ENCODE measurements at regions not wholly inside any gene's neighbourhood (a gene's known extent, or its start where the extent isn't known, plus 50 kb on each side); places are given as distances from the start of the nearest gene placed in this dataset.

DNA sequence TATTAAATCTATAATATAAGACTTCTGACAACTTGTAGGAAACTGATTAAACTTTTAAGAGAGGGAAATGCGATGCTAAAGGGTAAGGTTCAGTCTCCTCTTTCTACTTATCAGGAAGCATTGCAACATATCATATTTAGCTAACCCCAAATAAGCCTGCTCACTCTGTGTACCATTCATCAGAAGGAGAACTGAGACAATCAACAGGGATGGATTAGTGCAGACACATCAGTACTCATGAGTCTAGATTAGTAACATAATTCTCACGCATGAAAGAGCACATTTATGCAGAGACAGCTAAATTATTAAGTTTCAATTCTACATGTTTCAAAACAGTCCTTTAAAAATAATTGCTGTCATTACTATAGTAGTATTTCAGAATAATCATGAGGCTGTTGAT is 354.2 kb upstream of the ZWINT start:
- no peak for DNase-seq (ENCODE audit: low spot score in 2 of 2)

DNA sequence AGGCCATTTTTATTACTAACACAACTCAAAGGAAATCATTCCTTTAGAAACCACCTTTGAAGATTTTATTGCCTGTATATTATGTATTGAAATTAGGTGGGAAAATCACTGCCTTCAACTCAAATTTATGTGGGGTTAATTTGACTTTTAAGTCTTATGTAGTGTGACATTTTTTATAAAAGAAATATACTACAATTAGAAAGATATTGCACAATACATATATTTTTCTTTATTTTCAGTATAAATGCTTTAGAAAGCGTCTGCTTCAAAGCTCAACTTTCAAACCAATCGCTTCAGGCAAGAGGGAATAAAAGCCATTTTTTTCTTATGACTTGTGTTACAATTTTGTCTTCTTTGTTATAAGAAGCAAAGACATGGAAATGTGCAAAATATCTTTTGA is 337.4 kb upstream of the ZWINT start:
- TF ChIP-seq, protein P1, sequence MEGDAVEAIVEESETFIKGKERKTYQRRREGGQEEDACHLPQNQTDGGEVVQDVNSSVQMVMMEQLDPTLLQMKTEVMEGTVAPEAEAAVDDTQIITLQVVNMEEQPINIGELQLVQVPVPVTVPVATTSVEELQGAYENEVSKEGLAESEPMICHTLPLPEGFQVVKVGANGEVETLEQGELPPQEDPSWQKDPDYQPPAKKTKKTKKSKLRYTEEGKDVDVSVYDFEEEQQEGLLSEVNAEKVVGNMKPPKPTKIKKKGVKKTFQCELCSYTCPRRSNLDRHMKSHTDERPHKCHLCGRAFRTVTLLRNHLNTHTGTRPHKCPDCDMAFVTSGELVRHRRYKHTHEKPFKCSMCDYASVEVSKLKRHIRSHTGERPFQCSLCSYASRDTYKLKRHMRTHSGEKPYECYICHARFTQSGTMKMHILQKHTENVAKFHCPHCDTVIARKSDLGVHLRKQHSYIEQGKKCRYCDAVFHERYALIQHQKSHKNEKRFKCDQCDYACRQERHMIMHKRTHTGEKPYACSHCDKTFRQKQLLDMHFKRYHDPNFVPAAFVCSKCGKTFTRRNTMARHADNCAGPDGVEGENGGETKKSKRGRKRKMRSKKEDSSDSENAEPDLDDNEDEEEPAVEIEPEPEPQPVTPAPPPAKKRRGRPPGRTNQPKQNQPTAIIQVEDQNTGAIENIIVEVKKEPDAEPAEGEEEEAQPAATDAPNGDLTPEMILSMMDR (IDR thresholded peaks at IDR 0.05), result no peak
- Histone ChIP-seq H3K27me3 (no peaks in the 10 kb centered on the region), H3K27ac (no peak overlapping the region), H3K9me3 (no peaks in the 10 kb centered on the region), H3K4me3 (no peak overlapping the region), H3K4me1 (no peaks in the 10 kb centered on the region), H3K36me3 (no peaks in the 10 kb centered on the region)
- intact Hi-C loops (cut with DNase I), result no loop called here
- DNase-seq (ENCODE audit: low spot score in 2 of 2), result no peak

More for the DNA sequence above, 354.2 kb upstream of the ZWINT start:
- no peaks in the 10 kb centered on the region for H3K9me3 ChIP-seq
- H3K27ac ChIP-seq, result no peak overlapping the region
- H3K36me3 ChIP-seq, result no peaks in the 10 kb centered on the region
- no peaks in the 10 kb centered on the region for H3K27me3 ChIP-seq
- H3K4me3 ChIP-seq, result no peak overlapping the region
- TF ChIP-seq, protein P1 (IDR thresholded peaks at IDR 0.05), result no peak
- no peaks in the 10 kb centered on the region for H3K4me1 ChIP-seq
- intact Hi-C loops (cut with DNase I), result no loop called here

DNA sequence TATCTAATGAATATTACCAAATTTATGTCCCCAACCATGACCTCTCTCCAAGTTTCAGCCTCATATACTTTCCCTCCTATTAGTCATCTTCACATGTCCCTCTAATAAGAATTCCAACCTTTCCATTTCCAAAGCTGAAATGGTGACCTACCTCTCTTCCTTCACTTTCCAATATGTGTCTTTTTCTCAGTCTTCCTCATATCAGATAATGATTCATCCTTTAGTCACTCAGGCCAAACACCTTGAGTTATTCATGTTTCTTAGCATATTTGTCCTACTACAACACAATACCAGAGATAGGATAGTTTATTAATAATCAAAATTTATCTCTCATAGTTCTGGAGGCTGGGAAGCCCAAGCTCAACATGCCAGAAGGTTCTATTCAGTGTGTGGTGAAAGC is 318.5 kb upstream of the ZWINT start:
- intact Hi-C loops (cut with DNase I), result no loop called here
- no peaks in the 10 kb centered on the region for H3K36me3 ChIP-seq
- H3K4me1 ChIP-seq, result no peaks in the 10 kb centered on the region
- no peak overlapping the region for H3K4me3 ChIP-seq
- H3K9me3 ChIP-seq, result no peaks in the 10 kb centered on the region
- no peaks in the 10 kb centered on the region for H3K27me3 ChIP-seq
- H3K27ac ChIP-seq, result no peak overlapping the region
- TF ChIP-seq, protein P1 (IDR thresholded peaks at IDR 0.05), result no peak
- DNase-seq (ENCODE audit: low spot score in 2 of 2), result no peak

DNA sequence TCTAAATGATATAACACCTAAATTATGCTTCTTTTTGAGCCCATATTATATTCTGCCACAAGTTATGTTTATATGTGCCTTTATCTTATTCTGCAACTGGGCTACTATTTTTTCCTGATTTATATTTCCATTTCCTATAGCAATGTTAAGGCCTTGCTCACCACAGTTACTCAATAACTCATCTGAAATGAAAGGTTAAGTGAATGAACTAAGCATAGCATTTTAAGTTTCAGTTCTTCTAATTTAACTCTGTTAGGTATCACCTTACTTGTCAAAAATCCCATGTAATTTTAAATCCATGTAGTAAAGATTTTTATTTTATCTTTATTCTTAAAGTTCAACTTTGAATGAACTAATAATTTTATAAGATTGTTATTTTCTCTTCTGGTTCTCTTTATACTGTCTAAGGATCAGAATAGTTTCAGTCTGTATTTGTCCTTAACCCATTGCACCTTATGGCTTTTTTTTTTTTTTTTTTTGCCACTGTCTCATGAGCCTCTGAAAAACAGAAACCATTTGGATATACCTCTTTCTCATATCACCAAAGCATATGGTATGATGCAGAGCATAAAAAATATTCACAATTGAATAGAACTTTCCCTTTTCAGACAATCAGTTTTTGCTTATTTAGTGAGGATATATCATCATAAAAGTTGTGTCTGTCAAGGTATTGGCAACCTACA is 301.8 kb upstream of the ZWINT start:
- DNase-seq (ENCODE audit: low spot score in 2 of 2), result no peak
- H3K9me3 ChIP-seq, result no peaks in the 10 kb centered on the region
- TF ChIP-seq, protein P1 (IDR thresholded peaks at IDR 0.05), result no peak
- H3K4me3 ChIP-seq, result no peak overlapping the region
- H3K36me3 ChIP-seq, result no peaks in the 10 kb centered on the region
- H3K4me1 ChIP-seq, result no peaks in the 10 kb centered on the region
- intact Hi-C loops (cut with DNase I), result no loop called here
- H3K27me3 ChIP-seq, result no peaks in the 10 kb centered on the region
- H3K27ac ChIP-seq, result no peak overlapping the region

DNA sequence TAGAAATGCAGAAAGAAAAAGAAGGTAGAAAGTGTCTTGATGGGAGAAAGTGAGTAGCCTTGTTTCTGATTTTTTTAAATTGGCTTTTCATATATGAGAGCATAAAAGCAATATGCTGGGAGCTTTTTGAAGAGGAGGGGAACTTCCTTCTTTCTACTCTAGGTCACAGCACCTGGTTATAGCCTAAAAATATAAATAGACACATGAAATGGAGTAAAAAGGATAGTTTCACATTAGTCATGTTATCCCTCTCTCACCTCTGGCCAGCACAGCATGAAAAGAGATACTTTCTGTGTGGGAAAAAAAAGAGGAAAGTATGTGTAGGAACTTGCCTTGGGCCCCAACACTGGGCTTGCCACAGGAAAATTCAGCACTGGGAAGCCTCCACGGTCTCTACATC is 292.2 kb upstream of the ZWINT start:
- intact Hi-C loops (cut with DNase I), result no loop called here
- no peak for DNase-seq (ENCODE audit: low spot score in 2 of 2)
- Histone ChIP-seq H3K9me3 (peaks cover 0 to 11% of the 10 kb centered on the region in 2 donors), H3K36me3 (no peaks in the 10 kb centered on the region), H3K4me1 (no peaks in the 10 kb centered on the region), H3K4me3 (no peak overlapping the region), H3K27me3 (no peaks in the 10 kb centered on the region), H3K27ac (no peak overlapping the region)
- TF ChIP-seq, protein P1 (IDR thresholded peaks at IDR 0.05), result no peak
